ENCODE measurements at regions not wholly inside any gene's neighbourhood (a gene's known extent, or its start where the extent isn't known, plus 50 kb on each side); places are given as distances from the start of the nearest gene placed in this dataset.

DNA sequence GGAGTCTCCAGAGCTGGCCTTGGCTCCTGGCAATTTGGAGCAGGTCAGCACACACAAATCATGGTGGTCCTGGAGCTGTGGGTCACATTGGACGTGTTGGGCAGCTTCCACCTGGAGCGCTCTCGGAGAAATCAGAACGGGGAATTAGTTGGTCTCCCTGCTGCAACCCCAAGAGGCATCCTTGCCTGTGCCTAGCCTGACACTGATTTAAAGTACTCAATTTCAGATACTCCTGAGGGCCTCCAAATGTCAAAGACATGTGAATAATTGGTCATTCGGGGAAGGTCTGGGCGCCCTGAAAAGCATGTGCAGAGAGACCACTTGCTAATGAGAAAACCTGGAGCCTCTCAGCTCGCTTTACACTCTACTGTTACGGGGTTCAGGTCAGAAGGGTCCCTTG lies 145.5 kb upstream of the AGAP1 start:
- 93% methylated on average over 8 of the region's 8 CpGs for WGBS
- no peak for TF ChIP-seq POLR2AphosphoS5 (IDR thresholded peaks at IDR 0.05)
- TF ChIP-seq EP300 (IDR thresholded peaks at IDR 0.05) = no peak
- TF ChIP-seq POLR2A (IDR thresholded peaks at IDR 0.05; ENCODE audit: low read depth) = no peak
- TF ChIP-seq, protein P1, sequence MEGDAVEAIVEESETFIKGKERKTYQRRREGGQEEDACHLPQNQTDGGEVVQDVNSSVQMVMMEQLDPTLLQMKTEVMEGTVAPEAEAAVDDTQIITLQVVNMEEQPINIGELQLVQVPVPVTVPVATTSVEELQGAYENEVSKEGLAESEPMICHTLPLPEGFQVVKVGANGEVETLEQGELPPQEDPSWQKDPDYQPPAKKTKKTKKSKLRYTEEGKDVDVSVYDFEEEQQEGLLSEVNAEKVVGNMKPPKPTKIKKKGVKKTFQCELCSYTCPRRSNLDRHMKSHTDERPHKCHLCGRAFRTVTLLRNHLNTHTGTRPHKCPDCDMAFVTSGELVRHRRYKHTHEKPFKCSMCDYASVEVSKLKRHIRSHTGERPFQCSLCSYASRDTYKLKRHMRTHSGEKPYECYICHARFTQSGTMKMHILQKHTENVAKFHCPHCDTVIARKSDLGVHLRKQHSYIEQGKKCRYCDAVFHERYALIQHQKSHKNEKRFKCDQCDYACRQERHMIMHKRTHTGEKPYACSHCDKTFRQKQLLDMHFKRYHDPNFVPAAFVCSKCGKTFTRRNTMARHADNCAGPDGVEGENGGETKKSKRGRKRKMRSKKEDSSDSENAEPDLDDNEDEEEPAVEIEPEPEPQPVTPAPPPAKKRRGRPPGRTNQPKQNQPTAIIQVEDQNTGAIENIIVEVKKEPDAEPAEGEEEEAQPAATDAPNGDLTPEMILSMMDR (IDR thresholded peaks at IDR 0.05) = no peak
- intact Hi-C loops (cut with DNase I) = no loop called here
- peaks cover 0 to 6% (median 0%) of the 10 kb centered on the region in 4 donors for H3K4me1 ChIP-seq
- DNase-seq (ENCODE audit: extremely low spot score) = no peak
- H3K36me3 ChIP-seq = no peaks in the 10 kb centered on the region
- H3K27ac ChIP-seq (replicated peaks in 1 of 4) = no peak overlapping the region
- H3K9me3 ChIP-seq = no peaks in the 10 kb centered on the region
- peaks cover 0 to 22% (median 1%) of the 10 kb centered on the region in 4 donors for H3K27me3 ChIP-seq
- H3K4me3 ChIP-seq = no peak overlapping the region

DNA sequence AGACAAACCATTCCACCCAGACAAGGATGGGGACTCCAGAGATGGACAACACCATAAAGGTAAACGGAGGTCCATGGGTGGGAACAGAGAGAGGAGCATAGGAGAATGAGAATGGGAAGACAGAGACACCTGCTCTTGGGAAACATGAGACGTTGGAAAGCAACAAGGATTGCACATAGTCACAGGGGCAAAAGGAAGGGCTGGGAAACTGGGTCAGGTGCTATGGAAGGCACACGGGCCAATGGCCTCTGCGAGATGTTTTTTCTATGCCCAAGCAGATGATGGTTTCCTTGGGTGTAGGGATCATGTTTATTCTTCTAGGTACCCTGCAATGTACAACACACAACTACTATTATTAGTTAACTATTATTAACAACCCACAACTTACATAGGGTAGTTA lies 143.6 kb upstream of the AGAP1 start:
- TF ChIP-seq EP300 (IDR thresholded peaks at IDR 0.05) (no peak), POLR2A (IDR thresholded peaks at IDR 0.05; ENCODE audit: low read depth) (no peak), POLR2AphosphoS5 (IDR thresholded peaks at IDR 0.05) (no peak)
- TF ChIP-seq, protein P1 (IDR thresholded peaks at IDR 0.05) = no peak
- H3K27me3 ChIP-seq = peaks cover 0 to 22% (median 1%) of the 10 kb centered on the region in 4 donors
- 94% methylated on average over 4 of the region's 4 CpGs for WGBS
- H3K9me3 ChIP-seq = no peaks in the 10 kb centered on the region
- no peak for DNase-seq (ENCODE audit: extremely low spot score)
- H3K27ac ChIP-seq (replicated peaks in 1 of 4) = no peak overlapping the region
- no peaks in the 10 kb centered on the region for H3K36me3 ChIP-seq
- intact Hi-C loops (cut with DNase I) = no loop called here
- no peak overlapping the region for H3K4me3 ChIP-seq
- H3K4me1 ChIP-seq = no peaks in the 10 kb centered on the region

DNA sequence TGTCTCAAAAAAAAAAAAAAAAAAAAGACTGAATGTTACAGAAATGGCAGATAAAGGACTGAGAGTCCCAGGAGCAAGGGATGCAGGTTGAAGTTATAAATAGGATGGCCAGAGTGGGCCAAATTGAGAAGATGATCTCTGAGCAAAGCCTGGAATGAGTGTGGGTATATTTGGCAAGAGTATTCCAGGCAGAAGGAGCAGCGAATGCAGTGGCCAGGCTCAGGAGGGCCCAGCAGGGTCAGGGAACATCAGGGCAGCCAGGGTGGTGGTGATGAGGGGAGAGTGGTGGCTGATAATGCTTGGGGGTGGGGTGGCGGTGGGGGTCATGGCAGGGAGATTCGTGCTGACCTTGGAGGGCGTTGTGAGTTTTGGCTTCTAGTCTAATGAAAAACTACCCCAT lies 141.3 kb upstream of the AGAP1 start:
- peaks cover 0 to 11% (median 1%) of the 10 kb centered on the region in 4 donors for H3K27me3 ChIP-seq
- no peaks in the 10 kb centered on the region for H3K9me3 ChIP-seq
- no peak for DNase-seq (ENCODE audit: extremely low spot score)
- TF ChIP-seq POLR2A (IDR thresholded peaks at IDR 0.05; ENCODE audit: low read depth) = no peak
- no peak for TF ChIP-seq EP300 (IDR thresholded peaks at IDR 0.05)
- TF ChIP-seq, protein P1 (IDR thresholded peaks at IDR 0.05) = no peak
- TF ChIP-seq POLR2AphosphoS5 (IDR thresholded peaks at IDR 0.05) = no peak
- intact Hi-C loops (cut with DNase I) = no loop called here
- WGBS = 73% methylated on average over 4 of the region's 4 CpGs
- no peak overlapping the region for H3K4me3 ChIP-seq
- no peaks in the 10 kb centered on the region for H3K36me3 ChIP-seq
- no peak overlapping the region for H3K27ac ChIP-seq (replicated peaks in 1 of 4)
- H3K4me1 ChIP-seq = no peaks in the 10 kb centered on the region

DNA sequence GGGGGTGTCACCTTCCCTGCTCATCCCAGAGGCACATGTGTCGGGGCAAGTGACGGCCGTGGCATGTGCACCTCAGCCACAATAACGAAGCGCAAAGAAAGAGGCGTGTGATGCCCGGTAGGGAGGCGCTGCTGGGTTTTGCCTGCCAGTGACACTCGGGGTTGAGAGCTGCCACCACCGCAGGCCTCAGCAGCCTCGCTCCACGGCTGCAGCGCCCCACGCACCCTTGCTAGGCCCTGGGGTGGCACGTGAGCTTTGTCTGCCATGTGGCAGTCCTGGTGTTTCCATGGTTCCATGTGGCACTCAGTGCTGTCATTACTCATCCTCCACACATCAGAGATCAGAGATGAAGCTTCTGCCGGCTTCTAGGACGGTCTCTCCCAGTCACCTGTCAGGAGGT lies 136.0 kb upstream of the AGAP1 start:
- 92% methylated on average over 6 of the region's 17 CpGs for WGBS
- no peaks in the 10 kb centered on the region for H3K36me3 ChIP-seq
- no peak overlapping the region for H3K4me3 ChIP-seq
- H3K9me3 ChIP-seq = no peaks in the 10 kb centered on the region
- TF ChIP-seq, protein P1 (IDR thresholded peaks at IDR 0.05) = no peak
- no peak for TF ChIP-seq POLR2A (IDR thresholded peaks at IDR 0.05; ENCODE audit: low read depth)
- no peak for TF ChIP-seq POLR2AphosphoS5 (IDR thresholded peaks at IDR 0.05)
- TF ChIP-seq EP300 (IDR thresholded peaks at IDR 0.05) = no peak
- no peak overlapping the region for H3K27ac ChIP-seq (replicated peaks in 1 of 4)
- H3K4me1 ChIP-seq = no peaks in the 10 kb centered on the region
- no peak for DNase-seq (ENCODE audit: extremely low spot score)
- H3K27me3 ChIP-seq = no peaks in the 10 kb centered on the region
- intact Hi-C loops (cut with DNase I) = no loop called here

DNA sequence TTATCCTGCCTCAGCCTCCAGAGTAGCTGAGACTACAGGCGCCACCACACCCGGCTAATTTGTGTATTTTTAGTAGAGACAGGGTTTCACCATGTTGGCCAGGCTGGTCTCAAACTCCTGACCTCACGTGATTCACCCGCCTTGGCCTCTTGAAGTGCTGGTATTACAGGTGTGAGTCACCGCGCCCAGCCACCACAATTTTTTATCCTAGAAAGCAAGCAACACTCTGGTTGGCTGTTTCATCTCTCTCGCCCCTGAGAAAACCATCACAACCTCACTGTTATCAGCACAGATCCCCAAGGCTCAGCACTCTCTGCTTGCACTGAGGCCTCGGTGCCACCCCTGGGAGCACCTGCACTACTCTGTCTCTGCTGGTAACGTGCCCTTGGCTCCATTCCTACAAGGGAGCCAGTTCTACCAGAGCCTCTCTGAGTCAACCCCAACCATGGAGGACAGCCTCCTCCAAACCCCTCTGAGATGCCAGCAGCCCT lies 134.8 kb upstream of the AGAP1 start:
- H3K27me3 ChIP-seq = no peaks in the 10 kb centered on the region
- H3K9me3 ChIP-seq = no peaks in the 10 kb centered on the region
- H3K4me3 ChIP-seq = no peak overlapping the region
- no peak for TF ChIP-seq POLR2AphosphoS5 (IDR thresholded peaks at IDR 0.05)
- no peak for TF ChIP-seq EP300 (IDR thresholded peaks at IDR 0.05)
- TF ChIP-seq, protein P1 (IDR thresholded peaks at IDR 0.05) = no peak
- no peak for TF ChIP-seq POLR2A (IDR thresholded peaks at IDR 0.05; ENCODE audit: low read depth)
- no peak overlapping the region for H3K27ac ChIP-seq (replicated peaks in 1 of 4)
- no peaks in the 10 kb centered on the region for H3K4me1 ChIP-seq
- WGBS = 96% methylated on average over 9 of the region's 9 CpGs
- DNase-seq (ENCODE audit: extremely low spot score) = no peak
- intact Hi-C loops (cut with DNase I) = no loop called here
- H3K36me3 ChIP-seq = no peaks in the 10 kb centered on the region
